GM23248 (cell line): ENCODE measurements at regions not wholly inside any gene's neighbourhood (a gene's known extent, or its start where the extent isn't known, plus 50 kb on each side); places are given as distances from the start of the nearest gene placed in this dataset.

Source experiments
- EZH2 ChIP-seq: fragments of 200-600 bp; sonication (generic); IDR thresholded peaks from 2 replicates; pipeline ENCODE4 v1.6.1; 2018; ENCODE audit warnings: antibody characterized with exemption, mild to moderate bottlenecking; ENCODE audit not compliant: insufficient read depth, poor library complexity, severe bottlenecking
- EZH2phosphoT487 ChIP-seq: fragments of 200-600 bp; sonication (generic); IDR thresholded peaks from 2 replicates; pipeline ENCODE4 v1.6.1; 2018; ENCODE audit warnings: antibody characterized with exemption, moderate library complexity, mild to moderate bottlenecking, low read depth; ENCODE audit not compliant: insufficient read depth

DNA sequence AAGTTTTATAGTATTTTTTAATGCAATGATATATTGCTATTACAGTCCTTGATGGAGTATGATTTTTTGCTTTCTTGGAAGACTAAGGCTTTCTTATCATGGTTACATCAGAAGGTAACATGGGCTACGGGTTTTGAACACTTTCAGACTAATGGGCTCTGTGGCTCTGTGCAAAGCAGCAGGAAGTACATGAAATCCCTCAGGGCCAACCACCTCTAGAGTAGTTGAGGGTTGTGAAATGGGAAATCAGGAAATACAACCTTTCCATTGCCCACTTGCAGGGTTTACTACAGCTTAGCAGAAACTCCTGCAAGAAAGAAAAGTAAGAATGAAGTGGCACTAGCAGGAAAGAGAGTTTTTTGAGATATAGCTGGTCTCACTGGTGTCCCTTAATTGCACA lies 853.5 kb downstream of the KCNMA1 start:
- TF ChIP-seq EZH2 (no peak), EZH2phosphoT487 (no peak)
